ENCODE measurements at regions not wholly inside any gene's neighbourhood (a gene's known extent, or its start where the extent isn't known, plus 50 kb on each side); places are given as distances from the start of the nearest gene placed in this dataset.
A peak's percentile ranks its signal among the peaks of the same experiment; 100 is the strongest.

GRCh38 chr14:44297437-44297836 is 209.6 kb downstream of the FSCB start:
- DNase-seq (ENCODE audit: low read depth), result no peak

GRCh38 chr14:44291366-44291915 is 215.6 kb downstream of the FSCB start:
- no peak for DNase-seq (ENCODE audit: low read depth)

GRCh38 chr14:44287858-44288257 is 219.2 kb downstream of the FSCB start:
- DNase-seq (ENCODE audit: low read depth), result no peak

GRCh38 chr14:44286201-44286600 is 220.9 kb downstream of the FSCB start:
- no peak for DNase-seq (ENCODE audit: low read depth)

GRCh38 chr14:44283836-44284235 is 223.2 kb downstream of the FSCB start:
- no peak for DNase-seq (ENCODE audit: low read depth)

GRCh38 chr14:44279357-44279756 is 227.7 kb downstream of the FSCB start:
- no peak for DNase-seq (ENCODE audit: low read depth)

GRCh38 chr14:44271637-44272036 is 235.4 kb downstream of the FSCB start:
- DNase-seq (ENCODE audit: low read depth), result no peak

- DNase-seq (ENCODE audit: low read depth), result no peak
Measured at GRCh38 chr14:44271006-44271405, 236.1 kb downstream of the FSCB start.

GRCh38 chr14:44265246-44265645 is 241.8 kb downstream of the FSCB start:
- no peak for DNase-seq (ENCODE audit: low read depth)

GRCh38 chr14:44215660-44216059 is 291.4 kb downstream of the FSCB start:
- no peak for DNase-seq (ENCODE audit: low read depth)

- DNase-seq (ENCODE audit: low read depth), result peak; percentile 27
Measured at GRCh38 chr14:44211718-44212117, 295.4 kb downstream of the FSCB start.

- no peak for DNase-seq (ENCODE audit: low read depth)
Measured at GRCh38 chr14:44204061-44204835, 302.8 kb downstream of the FSCB start.

- DNase-seq (ENCODE audit: low read depth), result no peak
Measured at GRCh38 chr14:44180975-44181374, 326.1 kb downstream of the FSCB start.

GRCh38 chr14:44170556-44170955 is 336.5 kb downstream of the FSCB start:
- DNase-seq (ENCODE audit: low read depth), result no peak

- DNase-seq (ENCODE audit: low read depth), result no peak
Measured at GRCh38 chr14:44170101-44170500, 337.0 kb downstream of the FSCB start.

- no peak for DNase-seq (ENCODE audit: low read depth)
Measured at GRCh38 chr14:44168566-44168965, 338.5 kb downstream of the FSCB start.

- no peak for DNase-seq (ENCODE audit: low read depth)
Measured at GRCh38 chr14:44166611-44167010, 340.5 kb downstream of the FSCB start.

- no peak for DNase-seq (ENCODE audit: low read depth)
Measured at GRCh38 chr14:44165936-44166335, 341.1 kb downstream of the FSCB start.

GRCh38 chr14:44165286-44165685 is 341.8 kb downstream of the FSCB start:
- no peak for DNase-seq (ENCODE audit: low read depth)

GRCh38 chr14:44163946-44164345 is 343.1 kb downstream of the FSCB start:
- DNase-seq (ENCODE audit: low read depth), result no peak

- DNase-seq (ENCODE audit: low read depth), result no peak
Measured at GRCh38 chr14:44162197-44162596, 344.9 kb downstream of the FSCB start.

- DNase-seq (ENCODE audit: low read depth), result no peak
Measured at GRCh38 chr14:44154874-44155273, 352.2 kb downstream of the FSCB start.

GRCh38 chr14:44154446-44154845 is 352.6 kb downstream of the FSCB start:
- no peak for DNase-seq (ENCODE audit: low read depth)
